DMS114 treated with DMSO at 0.1 percent for 48 hours (cell line): ENCODE measurements at regions not wholly inside any gene's neighbourhood (a gene's known extent, or its start where the extent isn't known, plus 50 kb on each side); places are given as distances from the start of the nearest gene placed in this dataset.

ENCODE experiments used
- DNase-seq: peaks from one replicate; lab custom pipeline; 2025; ENCODE audit not compliant: unreplicated experiment; lab: John Stamatoyannopoulos, UW

DNA sequence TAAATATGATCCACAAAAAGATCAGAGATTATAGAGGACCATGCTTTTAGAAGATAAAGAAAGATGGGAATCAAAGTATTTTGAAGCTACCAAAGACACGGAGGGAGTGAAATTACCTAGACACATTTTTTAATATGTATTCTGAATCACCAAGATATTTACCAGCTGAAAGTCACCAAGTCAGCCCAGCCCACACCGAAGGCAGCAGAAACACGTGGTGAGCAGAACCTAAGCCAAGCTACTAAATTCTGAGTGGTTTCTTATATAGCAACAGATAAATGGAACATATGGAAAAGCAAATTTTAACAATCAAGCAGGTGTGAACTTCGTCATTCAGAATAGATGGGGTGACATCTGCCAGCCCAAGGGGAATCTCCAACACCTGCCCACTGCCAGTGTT is 134.7 kb upstream of the AKR1E2 start:
- DNase-seq: no peak

DNA sequence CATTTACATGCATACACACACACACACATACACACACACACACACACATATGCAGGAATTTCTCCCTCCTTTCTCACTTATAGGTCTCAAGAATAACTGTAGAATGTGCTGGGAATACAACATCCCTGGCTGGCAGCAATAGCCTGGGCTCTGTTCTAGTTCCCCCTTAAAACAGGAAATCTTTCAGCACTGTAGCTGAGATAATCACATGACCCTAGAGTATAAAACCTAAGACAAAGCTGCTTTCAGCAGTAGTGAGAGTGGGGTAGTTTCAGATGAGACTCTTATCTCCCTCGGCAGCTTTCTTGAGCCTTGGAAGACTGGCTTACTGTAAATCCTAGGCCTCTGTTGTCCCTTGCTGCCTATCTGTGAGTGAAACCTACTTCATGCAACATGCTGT is 137.4 kb upstream of the AKR1E2 start:
- no peak for DNase-seq

- no peak for DNase-seq
These were observed 137.8 kb upstream of the AKR1E2 start for GRCh38 chr10:4688168-4688567.

DNA sequence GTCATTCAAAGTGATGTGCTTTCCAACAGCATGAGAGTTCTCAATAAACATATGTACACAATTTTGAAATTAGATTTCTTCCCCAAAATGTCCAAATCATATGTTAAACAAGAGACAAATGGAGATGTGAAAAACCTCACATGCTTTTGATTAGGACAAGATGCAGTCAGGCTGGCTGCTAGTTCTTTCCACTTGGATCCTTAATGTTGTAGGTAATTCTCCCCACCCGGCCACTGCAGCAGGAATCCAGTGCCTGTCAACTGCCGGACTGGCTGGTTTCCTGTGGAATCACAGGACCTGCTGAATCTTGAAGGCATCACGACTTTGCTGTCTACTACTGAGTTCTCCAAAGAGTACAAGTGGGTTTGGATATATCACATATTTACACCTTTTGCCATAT is 138.6 kb upstream of the AKR1E2 start:
- DNase-seq: no peak

DNA sequence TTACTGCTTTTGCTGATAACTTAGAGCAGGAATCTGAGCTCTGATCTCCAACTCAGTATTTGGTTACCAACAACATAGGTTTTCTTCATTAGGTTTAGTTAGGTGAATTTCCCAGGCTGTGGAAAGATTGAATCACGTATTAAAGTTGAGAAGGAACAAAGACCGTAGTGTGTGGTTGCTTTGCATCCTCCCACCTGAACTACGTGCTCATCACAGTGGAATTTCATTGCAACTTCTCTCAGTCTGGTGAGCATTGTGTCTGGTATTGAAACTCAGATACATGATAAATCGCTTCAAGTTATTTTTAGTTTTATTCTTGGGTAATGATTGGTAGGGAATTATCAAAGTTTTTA is 139.4 kb upstream of the AKR1E2 start:
- DNase-seq: no peak

DNA sequence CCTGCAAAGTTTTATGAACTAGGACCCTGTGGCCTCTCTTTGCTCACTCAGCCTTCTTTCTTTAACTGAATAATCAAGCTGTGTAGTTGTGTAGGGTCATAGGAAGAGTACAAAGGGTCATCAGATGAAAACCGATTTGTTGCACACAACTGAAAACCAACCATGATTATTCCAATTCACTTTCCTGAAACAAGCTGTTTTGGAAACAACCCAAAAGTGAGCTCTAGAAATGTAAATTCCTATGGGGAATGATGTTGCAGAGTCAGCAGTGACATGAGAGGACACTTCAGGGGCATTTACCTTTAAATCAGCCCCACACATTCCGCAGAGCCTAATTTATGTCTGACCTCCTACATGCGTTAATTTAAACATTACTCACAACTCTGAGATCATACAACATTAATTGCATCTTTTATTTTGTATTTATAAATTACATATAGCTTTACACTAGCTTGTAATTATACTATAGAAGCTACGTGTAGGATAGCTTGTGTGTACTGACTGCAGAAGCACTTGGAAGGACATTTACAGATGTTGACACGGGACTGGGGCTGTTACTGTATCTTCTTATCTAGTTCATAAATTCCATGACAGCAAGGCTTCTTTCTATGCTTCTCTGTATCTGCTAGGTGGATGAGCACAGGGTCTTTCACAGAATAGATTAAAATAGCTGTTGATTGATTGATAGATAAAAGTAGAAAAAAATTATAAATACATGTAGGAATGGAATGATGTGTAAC is 139.9 kb upstream of the AKR1E2 start:
- no peak for DNase-seq

GRCh38 chr10:4685491-4685890 is 140.5 kb upstream of the AKR1E2 start:
- no peak for DNase-seq

DNA sequence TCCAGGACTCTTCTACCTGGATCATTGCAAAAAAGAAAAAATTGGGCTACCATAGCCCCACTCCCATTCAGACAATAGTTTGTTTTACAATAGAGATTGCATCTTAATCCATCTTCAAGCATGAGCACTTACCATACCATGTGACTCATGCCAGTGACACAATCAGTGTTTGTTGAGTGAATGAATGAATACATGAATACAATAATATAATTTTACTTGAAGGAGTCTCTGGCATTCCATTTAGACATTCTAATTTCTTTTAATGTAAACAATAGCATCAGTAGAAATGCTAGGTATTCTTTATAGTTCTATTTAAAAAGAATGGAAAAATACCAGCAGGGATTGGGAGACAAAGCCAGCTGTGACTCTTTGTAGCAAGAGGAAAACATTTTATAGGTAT is 141.6 kb upstream of the AKR1E2 start:
- no peak for DNase-seq

- DNase-seq: no peak
These were observed 142.2 kb upstream of the AKR1E2 start for GRCh38 chr10:4683838-4684237.

DNA sequence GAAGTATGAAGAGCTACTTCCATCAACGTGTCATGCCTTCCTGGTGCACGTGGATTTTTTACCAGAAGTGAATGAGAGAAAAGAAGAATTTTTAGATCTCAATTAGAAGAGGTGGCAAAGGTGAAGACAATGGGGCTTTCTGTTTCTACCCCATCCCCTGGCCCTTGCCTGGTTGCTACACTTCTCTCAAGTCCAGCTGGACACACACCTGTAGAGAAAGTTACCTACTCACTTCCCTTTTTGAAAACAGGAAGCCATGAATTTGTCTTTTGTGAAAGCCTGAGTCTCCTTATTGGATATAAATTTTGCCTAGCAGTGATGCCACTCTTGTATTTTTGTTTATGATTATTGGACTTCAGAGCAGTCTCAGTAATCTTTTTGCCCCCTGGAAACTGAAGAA is 142.9 kb upstream of the AKR1E2 start:
- DNase-seq: no peak

GRCh38 chr10:4678951-4679671 is 146.9 kb upstream of the AKR1E2 start:
- DNase-seq: no peak

DNA sequence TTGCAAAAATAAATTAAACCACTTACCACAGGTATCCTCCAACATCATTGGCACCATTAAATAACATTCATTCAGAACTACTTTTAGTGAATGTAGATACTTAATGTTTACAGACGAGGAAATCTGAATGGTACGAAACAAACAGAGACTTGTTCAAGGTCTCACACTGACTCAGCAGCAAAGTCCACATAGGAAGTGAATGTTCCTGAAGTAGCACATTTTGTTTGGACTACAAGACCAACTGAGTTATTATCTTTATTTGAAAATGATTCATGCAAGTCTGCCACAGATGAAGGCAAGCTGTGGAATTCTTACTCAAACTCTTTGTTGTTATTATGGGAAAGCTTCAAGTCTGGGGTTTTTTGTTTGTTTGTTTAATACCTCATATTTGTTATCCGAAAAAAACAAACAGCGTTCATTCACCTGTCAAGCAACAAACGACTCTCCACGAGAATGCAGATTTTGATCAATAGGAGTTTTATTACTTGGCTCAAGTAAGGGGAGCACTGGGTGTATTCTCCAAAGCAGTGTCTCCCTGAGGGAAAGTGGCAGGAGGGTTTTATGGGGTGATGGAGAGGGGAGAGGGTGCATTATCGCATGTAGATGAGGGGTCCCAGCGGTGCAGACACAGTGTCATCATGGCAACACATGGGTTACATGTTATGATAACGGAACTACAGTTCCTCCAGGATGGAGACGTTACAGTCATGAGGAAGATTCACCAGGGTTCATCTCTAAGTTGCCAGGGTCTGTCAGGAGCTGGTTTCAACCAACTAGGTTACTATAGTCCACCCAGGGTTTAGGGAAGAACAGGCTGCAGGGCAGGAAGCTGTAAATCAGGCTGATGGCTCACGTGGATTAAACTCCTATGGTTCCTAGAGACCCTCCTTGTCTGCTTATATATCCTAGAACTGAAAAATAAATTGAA is 147.7 kb upstream of the AKR1E2 start:
- no peak for DNase-seq

DNA sequence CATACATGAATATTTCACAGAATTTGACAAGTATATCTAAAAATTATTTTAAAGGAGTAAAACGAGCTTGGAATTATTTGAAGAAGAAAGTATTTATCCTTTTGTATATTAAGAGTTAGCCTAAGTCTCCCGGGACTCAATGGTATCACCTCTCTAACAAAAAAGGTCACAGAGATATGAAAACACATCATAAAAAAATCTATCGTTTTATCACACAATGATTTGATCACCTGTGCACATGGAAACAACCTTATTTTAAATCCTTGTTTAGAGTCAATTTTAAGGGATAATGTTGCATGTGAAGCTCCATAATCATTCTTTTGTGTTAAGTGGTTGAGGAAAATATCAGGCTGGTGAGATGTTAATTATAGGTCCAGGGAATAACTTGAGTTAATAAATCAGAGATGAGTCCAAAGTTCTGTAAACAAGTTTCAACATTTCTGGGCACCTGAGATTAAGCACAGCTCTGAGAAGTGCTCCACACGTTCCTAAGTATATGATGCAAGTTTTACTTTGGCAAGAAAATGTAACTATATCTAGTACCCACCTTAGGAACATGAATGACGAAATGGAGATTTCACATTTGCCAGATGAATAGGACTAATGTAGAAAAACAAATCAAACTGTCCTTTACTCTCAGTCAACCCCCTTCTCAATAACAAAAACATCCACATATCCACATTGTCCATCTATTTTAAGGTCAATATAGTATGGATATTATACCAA is 148.5 kb upstream of the AKR1E2 start:
- DNase-seq: no peak

DNA sequence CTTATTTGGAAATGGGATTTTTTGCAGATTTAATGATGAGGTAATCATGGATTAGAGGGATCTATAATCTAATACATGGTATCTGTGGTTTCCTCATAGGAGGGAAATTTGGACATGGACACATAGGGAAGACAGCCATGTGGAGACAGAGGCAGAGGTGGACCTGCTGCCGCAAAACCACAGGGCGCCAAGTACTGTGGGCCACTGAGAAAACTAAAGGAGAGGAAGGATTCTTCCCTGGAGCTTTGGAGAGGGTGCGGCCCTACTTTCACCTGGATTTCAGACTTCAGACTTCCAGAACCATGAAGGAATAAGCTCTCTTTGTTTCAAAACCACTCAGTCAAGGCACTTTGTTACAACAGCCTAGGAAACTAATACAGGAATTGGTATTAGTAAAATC is 149.4 kb upstream of the AKR1E2 start:
- no peak for DNase-seq

DNA sequence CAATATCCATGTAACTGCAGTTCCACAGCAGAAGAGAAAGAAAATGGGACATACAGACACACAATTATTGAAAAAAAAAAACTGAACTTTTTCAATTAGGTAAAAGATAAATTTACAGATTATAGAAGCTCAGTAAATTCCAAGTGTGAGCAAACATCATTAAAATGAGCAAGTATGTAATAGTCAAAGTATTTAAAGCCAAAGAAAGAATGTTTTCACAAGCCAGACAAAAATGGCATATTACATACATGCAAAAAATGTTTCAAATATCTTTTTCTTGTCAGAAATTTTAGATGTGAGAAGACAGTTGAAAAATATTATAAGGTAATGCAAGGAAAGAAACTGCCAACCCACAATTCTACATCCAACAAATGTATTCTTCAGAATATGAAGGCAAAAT is 150.2 kb upstream of the AKR1E2 start:
- DNase-seq: no peak

GRCh38 chr10:4673279-4674040 is 152.5 kb upstream of the AKR1E2 start:
- no peak for DNase-seq

DNA sequence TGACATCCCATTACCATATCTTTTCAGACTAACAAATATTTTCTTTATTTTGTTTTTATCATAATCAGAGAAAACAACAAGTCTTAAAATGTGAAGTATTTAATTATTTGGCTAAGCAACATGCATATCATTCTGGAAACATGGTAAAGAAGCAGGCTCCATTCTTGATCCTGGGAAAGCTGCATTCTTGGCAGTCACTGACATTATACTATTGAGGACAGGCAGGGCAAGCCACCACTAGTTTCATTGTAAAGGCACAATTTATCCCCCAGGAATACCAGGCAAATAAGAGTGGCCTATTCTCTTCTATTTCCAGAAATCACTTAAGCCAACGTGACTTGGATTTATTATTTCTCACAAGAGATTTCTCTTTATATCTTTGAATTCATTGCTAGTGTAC is 153.8 kb upstream of the AKR1E2 start:
- no peak for DNase-seq

- DNase-seq: no peak
These were observed 154.4 kb upstream of the AKR1E2 start for GRCh38 chr10:4671451-4672145.

- DNase-seq: no peak
These were observed 155.3 kb upstream of the AKR1E2 start for GRCh38 chr10:4670737-4671136.

GRCh38 chr10:4669585-4669984 is 156.4 kb upstream of the AKR1E2 start:
- DNase-seq: no peak
